OCI-LY3 (cell line): ENCODE measurements at regions not wholly inside any gene's neighbourhood (a gene's known extent, or its start where the extent isn't known, plus 50 kb on each side); places are given as distances from the start of the nearest gene placed in this dataset.

ENCODE experiments used
- H2AFZ ChIP-seq: fragments of 200-600, 300-600 bp; shearing (Covaris generic); 2 replicates; pipeline ENCODE4 v1.6.0; 2014; ENCODE audit warnings: antibody characterized with exemption, low read depth, low read length
- H3K27ac ChIP-seq: fragments of 200-600, 300-600 bp; sonication (generic); 2 replicates; pipeline ENCODE4 v1.5.1; 2014; ENCODE audit warnings: mild to moderate bottlenecking, low read length, moderate library complexity, mixed read lengths
- H3K27me3 ChIP-seq: fragments of 200-600, 300-600 bp; sonication (generic); 2 replicates; pipeline ENCODE4 v1.6.1; 2014; ENCODE audit warnings: low read depth, low read length, mixed read lengths
- H3K36me3 ChIP-seq: fragments of 200-600, 300-600 bp; sonication (generic); replicated peaks from 2 replicates; pipeline ENCODE3; 2014; ENCODE audit warnings: low read depth, low read length, mixed read lengths
- H3K4me1 ChIP-seq: fragments of 300-600, 200-600 bp; sonication (generic); 2 replicates; pipeline ENCODE4 v1.6.1; 2014; ENCODE audit warnings: low read length, mixed read lengths
- H3K4me2 ChIP-seq: fragments of 200-600, 300-600 bp; sonication (generic); 2 replicates; pipeline ENCODE4 v1.6.1; 2014; ENCODE audit warnings: low read length, mixed read lengths
- H3K4me3 ChIP-seq: fragments of 300-600, 200-600 bp; sonication (generic); 2 replicates; pipeline ENCODE4 v1.5.1; 2014; ENCODE audit warnings: antibody characterized with exemption, mild to moderate bottlenecking, low read length, moderate library complexity
- H3K79me2 ChIP-seq: fragments of 300-600, 200-600 bp; shearing (Covaris generic); 2 replicates; pipeline ENCODE4 v1.6.1; 2014; ENCODE audit warnings: mild to moderate bottlenecking, low read length, mixed read lengths
- H3K9ac ChIP-seq: fragments of 300-600, 200-600 bp; shearing (Covaris generic); 2 replicates; pipeline ENCODE4 v1.6.0; 2014; ENCODE audit warnings: mild to moderate bottlenecking, low read length, moderate library complexity
- H3K9me3 ChIP-seq: fragments of 200-600, 300-600 bp; shearing (Covaris generic); 2 replicates; pipeline ENCODE4 v1.6.1; 2014; ENCODE audit warnings: low read length, mixed read lengths; ENCODE audit not compliant: insufficient read depth
- H4K20me1 ChIP-seq: fragments of 200-600, 300-600 bp; sonication (generic); 2 replicates; pipeline ENCODE4 v1.6.1; 2016; ENCODE audit warnings: low read length, mixed read lengths; ENCODE audit not compliant: insufficient read depth
- EZH2phosphoT487 ChIP-seq: fragments of 200-600 bp; shearing (Covaris generic); IDR thresholded peaks from 2 replicates; pipeline ENCODE4 v1.6.1; 2018; ENCODE audit warnings: antibody characterized with exemption, mixed run types, low read depth
- TF ChIP-seq, protein P1 (sequence below): fragments of 200-600, 300-600 bp; sonication (generic); IDR thresholded peaks from 2 replicates; pipeline ENCODE4 v1.5.1; 2014; ENCODE audit warnings: antibody characterized with exemption, low read length, low read depth

DNA sequence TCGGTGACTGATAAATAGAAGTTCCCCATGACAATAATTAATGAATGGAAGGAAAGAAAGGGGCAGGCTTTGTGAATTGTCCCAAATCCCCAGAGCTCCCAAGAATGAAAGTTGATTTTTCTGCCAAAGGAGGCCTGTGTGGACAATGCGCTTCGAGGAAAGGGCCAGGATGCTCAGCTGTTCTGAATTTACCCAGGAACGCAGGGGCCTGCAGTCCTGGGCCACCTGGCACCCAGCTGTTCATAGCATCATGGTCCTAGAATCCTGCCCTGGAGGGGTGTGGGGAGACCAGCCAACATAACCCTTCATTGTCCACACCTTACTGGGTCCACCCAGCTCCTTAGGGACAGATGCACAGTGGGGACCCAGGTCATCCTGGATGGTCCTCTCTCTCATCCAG, 587.5 kb downstream of the BCL11B start:
- Histone ChIP-seq H3K4me1 (peaks cover 16% of the 10 kb centered on the region), H3K79me2 (no peaks in the 10 kb centered on the region), H2AFZ (no peak overlapping the region), H3K27me3 (no peaks in the 10 kb centered on the region), H4K20me1 (no peaks in the 10 kb centered on the region), H3K4me2 (no peak overlapping the region), H3K9ac (no peak overlapping the region), H3K27ac (no peak overlapping the region), H3K36me3 (no peaks in the 10 kb centered on the region), H3K9me3 (no peaks in the 10 kb centered on the region), H3K4me3 (no peak overlapping the region)
- TF ChIP-seq EZH2phosphoT487 = no peak
- TF ChIP-seq, protein P1, sequence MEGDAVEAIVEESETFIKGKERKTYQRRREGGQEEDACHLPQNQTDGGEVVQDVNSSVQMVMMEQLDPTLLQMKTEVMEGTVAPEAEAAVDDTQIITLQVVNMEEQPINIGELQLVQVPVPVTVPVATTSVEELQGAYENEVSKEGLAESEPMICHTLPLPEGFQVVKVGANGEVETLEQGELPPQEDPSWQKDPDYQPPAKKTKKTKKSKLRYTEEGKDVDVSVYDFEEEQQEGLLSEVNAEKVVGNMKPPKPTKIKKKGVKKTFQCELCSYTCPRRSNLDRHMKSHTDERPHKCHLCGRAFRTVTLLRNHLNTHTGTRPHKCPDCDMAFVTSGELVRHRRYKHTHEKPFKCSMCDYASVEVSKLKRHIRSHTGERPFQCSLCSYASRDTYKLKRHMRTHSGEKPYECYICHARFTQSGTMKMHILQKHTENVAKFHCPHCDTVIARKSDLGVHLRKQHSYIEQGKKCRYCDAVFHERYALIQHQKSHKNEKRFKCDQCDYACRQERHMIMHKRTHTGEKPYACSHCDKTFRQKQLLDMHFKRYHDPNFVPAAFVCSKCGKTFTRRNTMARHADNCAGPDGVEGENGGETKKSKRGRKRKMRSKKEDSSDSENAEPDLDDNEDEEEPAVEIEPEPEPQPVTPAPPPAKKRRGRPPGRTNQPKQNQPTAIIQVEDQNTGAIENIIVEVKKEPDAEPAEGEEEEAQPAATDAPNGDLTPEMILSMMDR = no peak

DNA sequence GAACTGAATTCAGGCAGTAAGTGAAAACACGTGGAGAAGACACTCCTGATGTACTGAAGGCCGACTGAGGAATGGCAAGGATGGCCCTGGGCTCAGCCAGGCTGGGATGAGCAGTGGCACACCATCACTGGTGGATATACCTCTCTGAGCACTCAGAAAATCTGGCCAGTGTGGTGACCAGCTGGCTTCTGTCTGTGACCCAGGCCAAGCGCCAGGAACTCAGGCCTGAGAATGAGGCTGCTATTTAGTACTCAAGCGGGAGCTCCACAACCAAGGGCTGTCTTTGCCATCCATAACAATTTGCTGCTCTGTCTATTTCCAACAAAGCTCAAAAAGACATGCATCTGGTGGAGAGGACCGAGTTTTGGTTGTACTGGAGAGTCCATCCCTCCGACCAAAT, 586.3 kb downstream of the BCL11B start:
- no peak overlapping the region for H3K4me2 ChIP-seq
- H2AFZ ChIP-seq = no peak overlapping the region
- H3K79me2 ChIP-seq = no peaks in the 10 kb centered on the region
- no peak overlapping the region for H3K27ac ChIP-seq
- no peaks in the 10 kb centered on the region for H4K20me1 ChIP-seq
- TF ChIP-seq, protein P1 = no peak
- TF ChIP-seq EZH2phosphoT487 = no peak
- no peaks in the 10 kb centered on the region for H3K27me3 ChIP-seq
- no peak overlapping the region for H3K9ac ChIP-seq
- no peaks in the 10 kb centered on the region for H3K9me3 ChIP-seq
- no peak overlapping the region for H3K4me3 ChIP-seq
- peaks cover 16% of the 10 kb centered on the region for H3K4me1 ChIP-seq
- H3K36me3 ChIP-seq = no peaks in the 10 kb centered on the region

DNA sequence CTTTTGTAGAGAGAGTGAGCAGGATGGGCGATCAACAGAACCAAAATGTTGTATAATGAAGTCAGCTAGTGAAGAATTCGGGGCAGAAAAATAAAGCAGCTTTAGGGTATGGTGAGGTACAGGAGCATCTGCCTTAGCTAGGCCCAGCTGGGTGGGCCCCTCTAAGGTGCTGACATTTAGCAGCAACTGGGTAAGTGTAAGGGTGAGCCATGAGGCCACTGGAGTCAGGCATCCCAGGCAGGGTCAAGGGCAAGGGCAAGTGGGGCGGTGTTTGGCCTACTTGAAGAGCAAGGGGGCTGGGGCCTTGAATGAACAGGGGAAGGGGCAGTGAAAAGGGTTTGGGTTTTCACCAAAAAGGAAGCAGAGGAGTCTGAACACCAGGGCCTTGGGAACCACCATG, 583.6 kb downstream of the BCL11B start:
- H2AFZ ChIP-seq = no peak overlapping the region
- H3K4me3 ChIP-seq = no peak overlapping the region
- peaks cover 12% of the 10 kb centered on the region for H3K4me1 ChIP-seq
- no peak for TF ChIP-seq EZH2phosphoT487
- TF ChIP-seq, protein P1 = no peak
- no peaks in the 10 kb centered on the region for H3K36me3 ChIP-seq
- H4K20me1 ChIP-seq = no peaks in the 10 kb centered on the region
- no peak overlapping the region for H3K27ac ChIP-seq
- no peak overlapping the region for H3K9ac ChIP-seq
- no peak overlapping the region for H3K4me2 ChIP-seq
- H3K79me2 ChIP-seq = no peaks in the 10 kb centered on the region
- H3K27me3 ChIP-seq = no peaks in the 10 kb centered on the region
- no peaks in the 10 kb centered on the region for H3K9me3 ChIP-seq

DNA sequence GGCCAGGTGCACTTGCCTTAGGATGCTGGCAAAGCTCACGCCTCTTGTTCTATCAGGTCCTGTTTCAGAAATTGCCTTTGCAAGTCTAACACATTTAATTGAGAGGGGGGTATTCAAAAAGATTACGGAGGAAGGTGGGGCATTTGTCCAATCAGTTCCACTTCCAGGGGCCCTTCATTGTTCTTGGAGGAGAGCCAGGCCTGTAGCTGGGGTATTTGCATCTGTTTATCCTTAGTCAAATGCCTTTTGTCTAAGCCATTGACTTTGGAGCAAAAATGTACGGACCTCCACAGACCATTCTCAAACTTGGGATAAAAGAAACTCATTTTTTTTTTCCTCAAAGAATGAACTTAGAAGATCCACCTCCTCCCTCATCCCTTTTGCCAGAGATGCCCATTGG, 582.0 kb downstream of the BCL11B start:
- Histone ChIP-seq H3K79me2 (no peaks in the 10 kb centered on the region), H3K9ac (no peak overlapping the region), H3K4me3 (no peak overlapping the region), H3K4me2 (no peak overlapping the region), H4K20me1 (no peaks in the 10 kb centered on the region), H3K27me3 (no peaks in the 10 kb centered on the region), H2AFZ (no peak overlapping the region), H3K9me3 (no peaks in the 10 kb centered on the region), H3K4me1 (peaks cover 12% of the 10 kb centered on the region), H3K36me3 (peaks cover 5% of the 10 kb centered on the region), H3K27ac (no peak overlapping the region)
- no peak for TF ChIP-seq EZH2phosphoT487
- TF ChIP-seq, protein P1 = no peak
